Activated CD4-positive, alpha-beta T cell treated with anti-CD3 and anti-CD28 coated beads, Interleukin-2, amount 10 ng/mL, durations not matched to agents 24 days and 14 days (primary cell): ENCODE measurements at regions not wholly inside any gene's neighbourhood (a gene's known extent, or its start where the extent isn't known, plus 50 kb on each side); places are given as distances from the start of the nearest gene placed in this dataset.
A peak's percentile ranks its signal among the peaks of the same experiment; 100 is the strongest.

Source experiments
- DNase-seq: peaks from one replicate; pipeline ENCODE4 v3.0.0; 2022
- H3K27ac Mint-ChIP-seq: one replicate; pipeline ENCODE4 v1.8.0; 2022; ENCODE audit warnings: mild to moderate bottlenecking, mixed read lengths
- H3K27me3 Mint-ChIP-seq: one replicate; pipeline ENCODE4 v1.8.0; 2022; ENCODE audit warnings: mixed read lengths
- H3K36me3 Mint-ChIP-seq: one replicate; pipeline ENCODE4 v1.8.0; 2022; ENCODE audit warnings: low read depth, mild to moderate bottlenecking, mixed read lengths
- H3K4me1 Mint-ChIP-seq: one replicate; pipeline ENCODE4 v1.8.0; 2021; ENCODE audit warnings: mixed read lengths
- H3K4me3 Mint-ChIP-seq: one replicate; pipeline ENCODE4 v1.8.0; 2022; ENCODE audit warnings: mild to moderate bottlenecking, moderate library complexity, mixed read lengths
- H3K9me3 Mint-ChIP-seq: one replicate; pipeline ENCODE4 v1.8.0; 2021; ENCODE audit warnings: mixed read lengths
- intact Hi-C: fragments of 100-400 bp; cut with micrococcal nuclease; formaldehyde crosslinking; loops from one replicate; pipeline ENCODE4 v1.15.1; 2023

GRCh38 chr19:46927893-46928292 is 67.1 kb downstream of the ARHGAP35 start:
- Mint-ChIP-seq H3K4me1 (peaks cover 33% of the 10 kb centered on the region), H3K9me3 (no peaks in the 10 kb centered on the region), H3K27me3 (no peaks in the 10 kb centered on the region), H3K4me3 (no peak overlapping the region), H3K27ac (no peak overlapping the region), H3K36me3 (peaks cover 7% of the 10 kb centered on the region)
- intact Hi-C loops, result no loop called here
- no peak for DNase-seq

GRCh38 chr19:46928951-46929350 is 68.2 kb downstream of the ARHGAP35 start:
- intact Hi-C loops, result no loop called here
- Mint-ChIP-seq H3K27me3 (no peaks in the 10 kb centered on the region), H3K9me3 (no peaks in the 10 kb centered on the region), H3K36me3 (peaks cover 7% of the 10 kb centered on the region), H3K27ac (no peak overlapping the region), H3K4me3 (no peak overlapping the region), H3K4me1 (peaks cover 39% of the 10 kb centered on the region)
- no peak for DNase-seq

- H3K4me1 Mint-ChIP-seq, result peaks cover 37% of the 10 kb centered on the region
Measured at GRCh38 chr19:46931202-46931601, 70.4 kb downstream of the ARHGAP35 start.

GRCh38 chr19:46932346-46932745 is 71.5 kb downstream of the ARHGAP35 start:
- Mint-ChIP-seq H3K4me3 (no peak overlapping the region), H3K9me3 (no peaks in the 10 kb centered on the region), H3K27ac (no peak overlapping the region), H3K4me1 (peaks cover 36% of the 10 kb centered on the region), H3K27me3 (no peaks in the 10 kb centered on the region), H3K36me3 (peaks cover 3% of the 10 kb centered on the region)
- no peak for DNase-seq
- intact Hi-C loops, result no loop called here

More at GRCh38 chr19:46931202-46931601, 70.4 kb downstream of the ARHGAP35 start:
- no peak for DNase-seq
- Mint-ChIP-seq H3K27me3 (no peaks in the 10 kb centered on the region), H3K9me3 (no peaks in the 10 kb centered on the region), H3K36me3 (peaks cover 1% of the 10 kb centered on the region), H3K27ac (no peak overlapping the region), H3K4me3 (no peak overlapping the region)
- intact Hi-C loops, result no loop called here

- Mint-ChIP-seq H3K36me3 (peaks cover 13% of the 10 kb centered on the region), H3K27me3 (no peaks in the 10 kb centered on the region), H3K4me3 (peak overlapping the region; percentile 57), H3K27ac (peak overlapping the region; percentile 62), H3K4me1 (peaks cover 33% of the 10 kb centered on the region), H3K9me3 (no peaks in the 10 kb centered on the region)
- no peak for DNase-seq
- intact Hi-C loops, result no loop called here
Measured at GRCh38 chr19:46935066-46935663, 74.4 kb downstream of the ARHGAP35 start.

GRCh38 chr19:46943150-46943946 is 76.3 kb upstream of the NPAS1 start:
- Mint-ChIP-seq H3K4me1 (peaks cover 10% of the 10 kb centered on the region), H3K36me3 (peaks cover 24% of the 10 kb centered on the region), H3K27me3 (no peaks in the 10 kb centered on the region), H3K27ac (no peak overlapping the region), H3K9me3 (no peaks in the 10 kb centered on the region), H3K4me3 (no peak overlapping the region)
- DNase-seq, result no peak
- intact Hi-C loops, result no loop called here

- intact Hi-C loops, result no loop called here
- no peaks in the 10 kb centered on the region for H3K9me3 Mint-ChIP-seq
- H3K27ac Mint-ChIP-seq, result peak overlapping the region; percentile 4
- DNase-seq, result no peak
- no peak overlapping the region for H3K4me3 Mint-ChIP-seq
- no peaks in the 10 kb centered on the region for H3K27me3 Mint-ChIP-seq
- peaks cover 24% of the 10 kb centered on the region for H3K36me3 Mint-ChIP-seq
- peaks cover 10% of the 10 kb centered on the region for H3K4me1 Mint-ChIP-seq
Measured at GRCh38 chr19:46944123-46944748, 75.4 kb upstream of the NPAS1 start.

GRCh38 chr19:46944918-46945628 is 74.6 kb upstream of the NPAS1 start:
- Mint-ChIP-seq H3K36me3 (peaks cover 24% of the 10 kb centered on the region), H3K4me3 (no peak overlapping the region), H3K27ac (no peak overlapping the region), H3K9me3 (no peaks in the 10 kb centered on the region), H3K27me3 (no peaks in the 10 kb centered on the region), H3K4me1 (peaks cover 13% of the 10 kb centered on the region)
- intact Hi-C loops, result no loop called here
- DNase-seq, result no peak

GRCh38 chr19:46945694-46946489 is 73.7 kb upstream of the NPAS1 start:
- Mint-ChIP-seq H3K4me1 (peaks cover 22% of the 10 kb centered on the region), H3K9me3 (no peaks in the 10 kb centered on the region), H3K27me3 (no peaks in the 10 kb centered on the region), H3K36me3 (peaks cover 29% of the 10 kb centered on the region), H3K4me3 (no peak overlapping the region), H3K27ac (no peak overlapping the region)
- intact Hi-C loops, result no loop called here
- DNase-seq, result no peak

- H3K9me3 Mint-ChIP-seq, result no peaks in the 10 kb centered on the region
- intact Hi-C loops, result no loop called here
- no peak for DNase-seq
Measured at GRCh38 chr19:46946611-46947238, 72.9 kb upstream of the NPAS1 start.

GRCh38 chr19:46947866-46948265 is 71.8 kb upstream of the NPAS1 start:
- Mint-ChIP-seq H3K27ac (no peak overlapping the region), H3K4me3 (no peak overlapping the region), H3K36me3 (peaks cover 28% of the 10 kb centered on the region), H3K9me3 (no peaks in the 10 kb centered on the region), H3K27me3 (no peaks in the 10 kb centered on the region), H3K4me1 (peaks cover 35% of the 10 kb centered on the region)
- intact Hi-C loops, result no loop called here
- no peak for DNase-seq

More at GRCh38 chr19:46946611-46947238, 72.9 kb upstream of the NPAS1 start:
- H3K4me1 Mint-ChIP-seq, result peaks cover 30% of the 10 kb centered on the region
- no peaks in the 10 kb centered on the region for H3K27me3 Mint-ChIP-seq
- H3K27ac Mint-ChIP-seq, result no peak overlapping the region
- H3K36me3 Mint-ChIP-seq, result peaks cover 29% of the 10 kb centered on the region
- no peak overlapping the region for H3K4me3 Mint-ChIP-seq

GRCh38 chr19:46950526-46951170 is 69.0 kb upstream of the NPAS1 start:
- Mint-ChIP-seq H3K27me3 (no peaks in the 10 kb centered on the region), H3K9me3 (peaks cover 3% of the 10 kb centered on the region), H3K4me3 (no peak overlapping the region), H3K4me1 (peaks cover 55% of the 10 kb centered on the region), H3K27ac (peak overlapping the region; percentile 66), H3K36me3 (peaks cover 34% of the 10 kb centered on the region)
- DNase-seq, result no peak
- intact Hi-C loops, result loop anchor here (2.0 to 10.0 kb wide), 3 partner anchors 14 to 234 kb away; partner anchors contain the start of gene SLC1A5
